ENCODE measurements at regions not wholly inside any gene's neighbourhood (a gene's known extent, or its start where the extent isn't known, plus 50 kb on each side); places are given as distances from the start of the nearest gene placed in this dataset.

DNA sequence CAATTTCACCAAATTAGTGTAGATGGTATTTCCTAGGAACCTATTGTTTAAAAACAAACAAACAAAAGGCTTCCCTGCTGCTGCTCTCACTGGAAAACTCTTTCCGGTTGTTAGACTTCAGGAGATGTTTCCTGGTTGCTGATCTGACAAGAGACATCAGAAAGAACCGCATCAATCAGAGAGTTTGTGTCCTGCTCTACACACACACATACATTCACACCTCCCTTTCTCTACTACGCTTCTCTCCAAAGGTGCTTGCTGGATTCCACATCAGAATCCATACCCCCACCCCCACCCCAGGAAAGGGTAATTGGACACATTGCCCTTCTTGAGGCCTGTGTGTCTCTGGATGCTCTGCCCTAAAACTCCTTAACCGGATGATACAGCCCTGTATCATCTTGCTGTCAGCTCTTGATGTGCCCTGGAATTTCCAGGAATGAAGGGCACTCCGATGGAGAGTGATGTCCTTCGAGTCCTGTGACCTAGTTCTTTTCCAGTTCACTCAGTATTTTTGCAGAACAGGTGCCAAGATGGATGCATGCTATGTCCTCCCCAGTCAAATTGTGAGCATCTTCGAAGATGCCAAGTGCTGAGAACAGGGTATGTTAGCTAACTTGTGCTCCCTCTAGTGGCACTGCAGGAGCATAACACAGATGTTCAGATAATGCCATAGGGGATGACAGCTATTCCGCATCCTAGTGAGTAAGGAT, 113.7 kb upstream of the SLC35F3 start:
- peak; percentile 44 for DNase-seq (ENCODE audit: low spot score)
- Histone ChIP-seq H3K4me1 (ENCODE audit: control insufficient read depth in 2 of 2, insufficient read depth in 1 of 2, low read depth in 1 of 2, low read length in 2 of 2) (no peaks in the 10 kb centered on the region), H3K27ac (replicated peaks; ENCODE audit: low read length) (no peak overlapping the region), H3K14ac (ENCODE audit: low read length) (no peak overlapping the region), H4K8ac (ENCODE audit: low read depth, low read length) (no peak overlapping the region), H2AFZ (ENCODE audit: low read length) (no peak overlapping the region), H3K9ac (ENCODE audit: low read depth, low read length, poor library complexity) (no peak overlapping the region), H4K91ac (ENCODE audit: low read depth, low read length, poor library complexity) (no peak overlapping the region), H3K18ac (ENCODE audit: low read length) (no peak overlapping the region), H3K4me2 (ENCODE audit: insufficient read depth, low read length, poor library complexity, severe bottlenecking) (no peak overlapping the region), H3K9me3 (replicated peaks in 1 of 2; ENCODE audit: control insufficient read depth in 2 of 2, insufficient read depth in 1 of 2, low read depth in 1 of 2, low read length in 2 of 2) (no peaks in the 10 kb centered on the region), H3K36me3 (replicated peaks in 1 of 2; ENCODE audit: control insufficient read depth in 2 of 2, insufficient read depth in 2 of 2, low read length in 2 of 2) (no peaks in the 10 kb centered on the region), H2BK5ac (ENCODE audit: low read length) (no peak overlapping the region), H3K27me3 (ENCODE audit: control insufficient read depth in 3 of 3, insufficient read depth in 3 of 3, low read depth in 1 of 3, low read length in 3 of 3) (no peaks in the 10 kb centered on the region), H3K79me1 (ENCODE audit: low read depth, low read length) (no peaks in the 10 kb centered on the region), H2BK120ac (ENCODE audit: low read depth, low read length) (no peak overlapping the region), H2AK5ac (ENCODE audit: low read depth, low read length) (no peak overlapping the region), H2BK12ac (ENCODE audit: low read length) (no peak overlapping the region), H3K4ac (ENCODE audit: low read length) (no peak overlapping the region), H3K4me3 (ENCODE audit: low read length in 2 of 2) (no peak overlapping the region), H3K23ac (ENCODE audit: low read depth, low read length, poor library complexity) (no peak overlapping the region), H2BK15ac (ENCODE audit: low read length) (no peak overlapping the region)
- no CpG with 5 or more reads among the region's 8 CpGs for WGBS, 2 donors (ENCODE audit: extremely low coverage in 2 of 2, insufficient read length in 2 of 2, insufficient replicate concordance in 1 of 2)

DNA sequence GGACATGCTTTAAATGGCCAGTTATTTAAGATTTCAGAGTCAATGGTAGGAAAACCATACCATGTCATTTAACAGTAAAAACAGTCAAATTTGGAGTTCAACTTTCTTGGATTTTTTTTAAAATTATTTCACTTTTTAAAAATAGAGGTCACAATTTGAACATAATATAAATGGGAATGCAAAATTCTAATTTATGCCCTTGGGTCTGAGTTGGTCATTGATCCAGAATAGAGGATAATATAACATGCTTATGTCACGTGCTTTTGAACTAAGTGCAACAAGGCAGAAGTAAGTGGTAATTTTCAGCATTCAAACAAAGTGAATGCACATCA, 113.1 kb upstream of the SLC35F3 start:
- Histone ChIP-seq H3K14ac (ENCODE audit: low read length) (no peak overlapping the region), H3K4me1 (ENCODE audit: control insufficient read depth in 2 of 2, insufficient read depth in 1 of 2, low read depth in 1 of 2, low read length in 2 of 2) (no peaks in the 10 kb centered on the region), H3K4me2 (ENCODE audit: insufficient read depth, low read length, poor library complexity, severe bottlenecking) (no peak overlapping the region), H3K9ac (ENCODE audit: low read depth, low read length, poor library complexity) (no peak overlapping the region), H3K18ac (ENCODE audit: low read length) (no peak overlapping the region), H3K27me3 (ENCODE audit: control insufficient read depth in 3 of 3, insufficient read depth in 3 of 3, low read depth in 1 of 3, low read length in 3 of 3) (no peaks in the 10 kb centered on the region), H4K91ac (ENCODE audit: low read depth, low read length, poor library complexity) (no peak overlapping the region), H3K9me3 (replicated peaks in 1 of 2; ENCODE audit: control insufficient read depth in 2 of 2, insufficient read depth in 1 of 2, low read depth in 1 of 2, low read length in 2 of 2) (no peaks in the 10 kb centered on the region), H2BK5ac (ENCODE audit: low read length) (no peak overlapping the region), H3K36me3 (replicated peaks in 1 of 2; ENCODE audit: control insufficient read depth in 2 of 2, insufficient read depth in 2 of 2, low read length in 2 of 2) (no peaks in the 10 kb centered on the region), H4K8ac (ENCODE audit: low read depth, low read length) (no peak overlapping the region), H2AFZ (ENCODE audit: low read length) (no peak overlapping the region), H2BK12ac (ENCODE audit: low read length) (no peak overlapping the region), H3K27ac (replicated peaks; ENCODE audit: low read length) (no peak overlapping the region), H3K4me3 (ENCODE audit: low read length in 2 of 2) (no peak overlapping the region), H2BK15ac (ENCODE audit: low read length) (no peak overlapping the region), H2BK120ac (ENCODE audit: low read depth, low read length) (no peak overlapping the region), H3K79me1 (ENCODE audit: low read depth, low read length) (no peaks in the 10 kb centered on the region), H3K23ac (ENCODE audit: low read depth, low read length, poor library complexity) (no peak overlapping the region), H3K4ac (ENCODE audit: low read length) (no peak overlapping the region), H2AK5ac (ENCODE audit: low read depth, low read length) (no peak overlapping the region)
- DNase-seq (ENCODE audit: low spot score) = no peak
- WGBS, 2 donors (ENCODE audit: extremely low coverage in 2 of 2, insufficient read length in 2 of 2, insufficient replicate concordance in 1 of 2) = no CpG with 5 or more reads among the region's 1 CpG

- no peaks in the 10 kb centered on the region for H3K27me3 ChIP-seq (ENCODE audit: control insufficient read depth in 3 of 3, insufficient read depth in 3 of 3, low read depth in 1 of 3, low read length in 3 of 3)
- no peak overlapping the region for H3K18ac ChIP-seq (ENCODE audit: low read length)
- no peak overlapping the region for H3K4ac ChIP-seq (ENCODE audit: low read length)
- no peaks in the 10 kb centered on the region for H3K79me1 ChIP-seq (ENCODE audit: low read depth, low read length)
- no peak overlapping the region for H3K27ac ChIP-seq (replicated peaks; ENCODE audit: low read length)
- no peak overlapping the region for H2BK12ac ChIP-seq (ENCODE audit: low read length)
- no peak overlapping the region for H3K14ac ChIP-seq (ENCODE audit: low read length)
- no peaks in the 10 kb centered on the region for H3K36me3 ChIP-seq (replicated peaks in 1 of 2; ENCODE audit: control insufficient read depth in 2 of 2, insufficient read depth in 2 of 2, low read length in 2 of 2)
- no peak overlapping the region for H4K8ac ChIP-seq (ENCODE audit: low read depth, low read length)
- no peak overlapping the region for H3K23ac ChIP-seq (ENCODE audit: low read depth, low read length, poor library complexity)
- no peak overlapping the region for H2AFZ ChIP-seq (ENCODE audit: low read length)
- DNase-seq (ENCODE audit: low spot score) = no peak
- no peak overlapping the region for H4K91ac ChIP-seq (ENCODE audit: low read depth, low read length, poor library complexity)
- H2AK5ac ChIP-seq (ENCODE audit: low read depth, low read length) = no peak overlapping the region
- no peak overlapping the region for H2BK5ac ChIP-seq (ENCODE audit: low read length)
- H3K4me3 ChIP-seq (ENCODE audit: low read length in 2 of 2) = no peak overlapping the region
- no peaks in the 10 kb centered on the region for H3K4me1 ChIP-seq (ENCODE audit: control insufficient read depth in 2 of 2, insufficient read depth in 1 of 2, low read depth in 1 of 2, low read length in 2 of 2)
- H2BK15ac ChIP-seq (ENCODE audit: low read length) = no peak overlapping the region
- no CpG with 5 or more reads among the region's 6 CpGs for WGBS, 2 donors (ENCODE audit: extremely low coverage in 2 of 2, insufficient read length in 2 of 2, insufficient replicate concordance in 1 of 2)
- H3K9me3 ChIP-seq (replicated peaks in 1 of 2; ENCODE audit: control insufficient read depth in 2 of 2, insufficient read depth in 1 of 2, low read depth in 1 of 2, low read length in 2 of 2) = no peaks in the 10 kb centered on the region
- H3K4me2 ChIP-seq (ENCODE audit: insufficient read depth, low read length, poor library complexity, severe bottlenecking) = no peak overlapping the region
- H3K9ac ChIP-seq (ENCODE audit: low read depth, low read length, poor library complexity) = no peak overlapping the region
- H2BK120ac ChIP-seq (ENCODE audit: low read depth, low read length) = no peak overlapping the region
These were observed 112.8 kb upstream of the SLC35F3 start for GRCh38 chr1:233791721-233792120.

GRCh38 chr1:233794863-233795262, 109.6 kb upstream of the SLC35F3 start:
- H3K27ac ChIP-seq (replicated peaks; ENCODE audit: low read length) = no peak overlapping the region
- H2BK12ac ChIP-seq (ENCODE audit: low read length) = no peak overlapping the region
- DNase-seq (ENCODE audit: low spot score) = no peak
- H2AK5ac ChIP-seq (ENCODE audit: low read depth, low read length) = no peak overlapping the region
- no peak overlapping the region for H3K23ac ChIP-seq (ENCODE audit: low read depth, low read length, poor library complexity)
- no peaks in the 10 kb centered on the region for H3K27me3 ChIP-seq (ENCODE audit: control insufficient read depth in 3 of 3, insufficient read depth in 3 of 3, low read depth in 1 of 3, low read length in 3 of 3)
- no peak overlapping the region for H3K9ac ChIP-seq (ENCODE audit: low read depth, low read length, poor library complexity)
- H3K9me3 ChIP-seq (replicated peaks in 1 of 2; ENCODE audit: control insufficient read depth in 2 of 2, insufficient read depth in 1 of 2, low read depth in 1 of 2, low read length in 2 of 2) = peaks cover 0 to 3% of the 10 kb centered on the region in 2 donors
- no peak overlapping the region for H3K4ac ChIP-seq (ENCODE audit: low read length)
- H4K8ac ChIP-seq (ENCODE audit: low read depth, low read length) = no peak overlapping the region
- no peaks in the 10 kb centered on the region for H3K79me1 ChIP-seq (ENCODE audit: low read depth, low read length)
- no peak overlapping the region for H3K18ac ChIP-seq (ENCODE audit: low read length)
- no peak overlapping the region for H4K91ac ChIP-seq (ENCODE audit: low read depth, low read length, poor library complexity)
- no peak overlapping the region for H2BK15ac ChIP-seq (ENCODE audit: low read length)
- WGBS, 2 donors (ENCODE audit: extremely low coverage in 2 of 2, insufficient read length in 2 of 2, insufficient replicate concordance in 1 of 2) = no CpG with 5 or more reads among the region's 2 CpGs
- no peak overlapping the region for H3K4me2 ChIP-seq (ENCODE audit: insufficient read depth, low read length, poor library complexity, severe bottlenecking)
- H3K4me1 ChIP-seq (ENCODE audit: control insufficient read depth in 2 of 2, insufficient read depth in 1 of 2, low read depth in 1 of 2, low read length in 2 of 2) = no peaks in the 10 kb centered on the region
- H3K14ac ChIP-seq (ENCODE audit: low read length) = no peak overlapping the region
- H3K36me3 ChIP-seq (replicated peaks in 1 of 2; ENCODE audit: control insufficient read depth in 2 of 2, insufficient read depth in 2 of 2, low read length in 2 of 2) = no peaks in the 10 kb centered on the region
- H2BK5ac ChIP-seq (ENCODE audit: low read length) = no peak overlapping the region
- H3K4me3 ChIP-seq (ENCODE audit: low read length in 2 of 2) = no peak overlapping the region
- H2BK120ac ChIP-seq (ENCODE audit: low read depth, low read length) = no peak overlapping the region
- H2AFZ ChIP-seq (ENCODE audit: low read length) = no peak overlapping the region
